Right ventricle myocardium superior (tissue), 1 donor: ENCODE measurements at regions not wholly inside any gene's neighbourhood (a gene's known extent, or its start where the extent isn't known, plus 50 kb on each side); places are given as distances from the start of the nearest gene placed in this dataset.

Experiments
- ATAC-seq: fragments of 200-7000 bp; cut with Tn5 transposase; one replicate; pipeline ENCODE4 v1.9.1; 2020; ENCODE audit warnings: mild to moderate bottlenecking; ENCODE audit not compliant: poor library complexity
- DNase-seq: peaks from one replicate; pipeline ENCODE4 v3.0.0-alpha.2; 2020
- intact Hi-C: fragments of 100-400 bp; cut with DNase I; formaldehyde crosslinking; loops from one replicate; pipeline ENCODE4 v1.11.2; 2022
- donor health status: DM: no; HTN: yes; CAD: no; lungs with severe emphysema.

DNA sequence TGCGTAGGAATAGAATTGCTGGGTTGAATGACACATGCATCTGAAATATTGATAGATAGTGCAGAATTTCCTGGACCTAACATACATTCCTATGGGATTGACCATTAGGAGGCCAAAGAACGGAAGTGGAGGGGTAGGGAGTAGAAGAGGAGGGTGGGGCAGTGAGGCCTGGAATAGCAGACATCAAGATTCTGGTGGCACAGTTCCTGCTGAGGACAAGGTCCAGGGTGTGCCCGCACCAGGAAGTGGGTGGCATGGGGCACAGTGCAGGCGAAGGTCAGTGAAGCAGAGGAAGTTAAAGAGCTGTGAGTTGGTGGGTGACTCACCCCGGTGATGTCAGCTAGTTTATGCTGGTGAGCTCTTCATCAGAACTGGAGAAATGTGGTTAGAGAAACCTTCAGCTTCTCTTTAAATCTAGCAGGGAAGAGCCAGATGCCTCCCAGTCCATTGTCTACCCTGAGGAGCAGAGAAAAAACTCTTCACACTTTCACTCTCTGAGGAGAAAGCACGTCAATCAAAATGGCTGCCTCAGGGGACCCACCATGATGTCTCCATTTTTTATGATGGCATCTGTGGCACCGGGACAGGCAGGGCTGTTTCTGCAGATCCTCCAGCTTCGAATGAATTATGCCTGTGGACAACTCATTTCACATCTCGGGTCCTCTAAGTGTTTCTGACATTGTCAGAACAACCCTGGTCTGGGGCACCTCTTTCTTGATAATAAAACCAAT is 55.9 kb upstream of the CTLA4 start:
- ATAC-seq (peak; percentile 71), DNase-seq (peak; percentile 77)
- intact Hi-C loops: no loop called here

DNA sequence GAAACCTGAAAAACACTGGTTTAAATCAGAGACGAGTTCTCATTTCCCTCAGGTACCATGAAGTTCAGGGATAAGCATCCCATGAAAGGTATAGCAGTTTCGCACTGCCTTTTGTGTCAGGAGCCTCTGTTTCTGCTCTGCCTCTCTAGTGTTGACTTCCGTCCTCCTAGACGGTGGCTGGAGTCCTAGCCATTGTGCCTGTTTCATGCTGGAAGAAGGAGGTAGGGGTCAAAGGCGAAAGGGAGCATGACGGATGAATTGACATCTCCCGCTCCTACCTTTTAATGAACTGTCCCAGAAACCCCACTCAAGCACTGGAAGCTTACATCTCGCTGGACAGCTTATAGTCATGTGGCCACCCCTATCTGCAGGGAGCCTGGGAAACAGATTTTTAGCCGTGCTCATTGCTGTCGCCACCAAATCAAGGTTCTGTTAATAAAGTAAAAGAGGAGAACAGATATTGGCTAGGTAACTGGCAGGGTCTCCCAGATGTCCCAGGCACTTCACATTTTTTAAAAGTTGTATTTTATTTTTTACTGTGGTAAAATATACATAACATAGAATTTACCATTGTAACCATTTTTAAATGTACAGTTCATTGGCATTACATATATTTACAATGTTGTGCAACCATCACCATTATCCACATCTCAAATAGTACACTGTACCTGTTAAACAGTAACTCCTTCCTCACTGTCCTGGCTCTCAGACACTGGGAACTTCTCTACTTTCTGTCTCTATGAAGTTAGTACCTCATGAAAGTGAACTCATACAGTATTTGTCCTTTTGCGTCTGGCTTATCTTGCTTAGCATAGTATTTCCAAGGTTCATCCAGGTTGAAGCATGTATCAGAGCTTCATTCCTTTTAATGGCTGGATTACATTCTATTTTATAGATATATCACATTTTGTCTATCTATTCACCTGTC is 55.0 kb upstream of the CTLA4 start:
- ATAC-seq: no peak
- intact Hi-C loops: no loop called here
- DNase-seq: no peak

DNA sequence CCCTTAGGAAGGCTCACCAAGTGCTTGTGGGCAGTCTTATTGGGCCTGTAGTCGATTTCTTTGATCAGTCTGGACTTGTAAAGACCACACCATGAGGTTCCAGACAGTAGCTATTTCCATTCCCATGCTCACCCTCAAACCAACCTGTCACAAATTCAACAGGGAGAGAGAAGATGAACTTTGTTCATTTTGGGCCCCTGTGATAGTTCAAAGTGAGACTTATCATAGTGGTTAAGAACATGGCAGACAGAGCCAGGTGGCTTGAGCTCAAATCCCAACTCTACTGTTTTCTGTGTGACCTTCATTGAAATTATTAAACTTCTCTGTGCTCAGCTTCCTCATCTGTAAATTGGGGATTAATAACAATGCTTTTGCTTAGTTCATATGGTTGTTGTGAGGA is 53.9 kb upstream of the CTLA4 start:
- ATAC-seq (no peak), DNase-seq (no peak)
- intact Hi-C loops: loop anchor here (2.0 kb wide), 1 partner anchor 329 kb away; no protein-coding TSS in a partner anchor

DNA sequence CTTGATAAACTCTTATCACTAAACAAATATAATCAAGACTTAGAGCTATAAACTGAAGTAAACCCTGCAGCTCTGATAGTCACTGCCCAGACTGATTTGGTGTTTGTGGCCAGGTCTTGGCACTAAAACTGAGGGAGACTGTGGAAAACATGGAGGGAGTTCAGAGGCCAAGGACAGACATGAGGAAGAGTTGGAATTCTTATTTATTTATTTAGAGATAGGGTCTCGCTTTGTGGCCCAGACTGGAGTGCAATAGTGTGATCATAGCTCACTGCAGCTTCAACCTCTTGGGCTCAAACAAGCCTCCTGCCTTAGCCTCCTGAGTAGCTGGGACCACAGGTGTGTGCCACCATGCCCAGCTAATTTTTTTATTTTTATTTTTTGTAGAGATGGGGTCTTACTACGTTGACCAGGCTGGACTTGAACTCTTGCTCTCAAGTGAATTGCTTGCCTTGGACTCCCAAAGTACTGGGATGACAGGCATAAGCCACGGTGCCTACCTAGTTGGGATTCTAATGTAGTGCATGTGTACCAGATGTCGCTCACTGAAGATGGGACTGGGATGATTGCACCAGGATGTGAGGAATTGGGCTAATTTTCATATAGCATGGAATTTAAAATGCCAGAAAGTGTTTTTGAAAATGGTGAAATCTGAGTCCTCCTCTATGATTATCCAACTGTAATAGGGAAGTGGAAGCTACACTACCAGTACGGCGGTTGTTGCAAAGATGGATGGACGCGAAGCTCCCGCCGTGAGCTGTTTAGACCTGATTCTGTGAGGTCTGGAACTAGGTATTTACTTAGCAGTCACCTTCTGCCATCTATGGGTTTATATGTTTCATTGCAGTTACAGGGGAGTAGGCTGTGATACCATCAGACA is 52.7 kb upstream of the CTLA4 start:
- intact Hi-C loops: loop anchor here (2.0 kb wide), 1 partner anchor 330 kb away; no protein-coding TSS in a partner anchor
- DNase-seq (peak; percentile 69), ATAC-seq (peak; percentile 86)

DNA sequence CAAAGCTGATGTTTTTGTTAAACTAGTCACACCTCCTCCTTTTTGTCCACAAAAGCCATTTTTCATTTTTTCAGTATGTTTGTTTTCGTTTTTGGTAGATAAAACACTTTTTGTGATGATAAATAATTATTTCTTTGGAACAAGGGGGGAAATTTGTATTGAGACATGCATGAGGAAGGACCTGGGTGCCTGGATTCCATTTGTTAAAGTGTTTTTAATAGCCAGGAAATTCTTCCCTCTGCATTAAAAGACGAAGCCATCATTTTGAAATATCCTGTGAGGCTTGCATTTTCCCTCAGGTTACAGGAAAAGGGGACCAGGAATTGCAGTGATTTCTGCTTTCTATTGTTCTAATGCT is 52.1 kb upstream of the CTLA4 start:
- intact Hi-C loops: loop anchor here (2.0 kb wide), 1 partner anchor 331 kb away; no protein-coding TSS in a partner anchor

DNA sequence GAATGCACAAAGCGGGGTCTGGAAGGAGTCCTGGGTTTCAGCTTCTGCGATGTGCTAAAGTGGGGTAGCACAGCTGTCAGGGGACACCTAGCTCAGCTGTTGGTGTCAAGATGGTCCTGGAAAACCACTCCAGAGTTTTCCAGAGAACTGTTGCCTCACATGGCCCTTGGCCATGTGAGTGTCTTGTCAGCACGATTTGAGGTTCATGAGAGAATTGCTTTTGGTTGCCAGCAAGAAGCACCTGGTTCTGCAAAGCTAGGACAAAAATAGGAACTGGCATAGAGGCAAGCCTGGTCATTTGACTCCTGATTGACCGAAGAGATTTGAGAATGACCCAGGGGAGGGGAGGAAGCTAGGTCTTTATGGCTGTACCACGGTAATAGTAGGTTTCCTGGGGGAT is 50.4 kb upstream of the CTLA4 start:
- DNase-seq (no peak), ATAC-seq (peak; percentile 4)
- intact Hi-C loops: no loop called here

More for the DNA sequence above, 52.1 kb upstream of the CTLA4 start:
- peak; percentile 3 for ATAC-seq
- no peak for DNase-seq
